HPDE6-E6E7 (cell line): ENCODE measurements at regions not wholly inside any gene's neighbourhood (a gene's known extent, or its start where the extent isn't known, plus 50 kb on each side); places are given as distances from the start of the nearest gene placed in this dataset.
A peak's percentile ranks its signal among the peaks of the same experiment; 100 is the strongest.

Source experiments
- DNase-seq: peaks from one replicate; pipeline ENCODE4 v3.0.0; 2011; ENCODE audit warnings: missing footprints; ENCODE audit errors: extremely low spot score

DNA sequence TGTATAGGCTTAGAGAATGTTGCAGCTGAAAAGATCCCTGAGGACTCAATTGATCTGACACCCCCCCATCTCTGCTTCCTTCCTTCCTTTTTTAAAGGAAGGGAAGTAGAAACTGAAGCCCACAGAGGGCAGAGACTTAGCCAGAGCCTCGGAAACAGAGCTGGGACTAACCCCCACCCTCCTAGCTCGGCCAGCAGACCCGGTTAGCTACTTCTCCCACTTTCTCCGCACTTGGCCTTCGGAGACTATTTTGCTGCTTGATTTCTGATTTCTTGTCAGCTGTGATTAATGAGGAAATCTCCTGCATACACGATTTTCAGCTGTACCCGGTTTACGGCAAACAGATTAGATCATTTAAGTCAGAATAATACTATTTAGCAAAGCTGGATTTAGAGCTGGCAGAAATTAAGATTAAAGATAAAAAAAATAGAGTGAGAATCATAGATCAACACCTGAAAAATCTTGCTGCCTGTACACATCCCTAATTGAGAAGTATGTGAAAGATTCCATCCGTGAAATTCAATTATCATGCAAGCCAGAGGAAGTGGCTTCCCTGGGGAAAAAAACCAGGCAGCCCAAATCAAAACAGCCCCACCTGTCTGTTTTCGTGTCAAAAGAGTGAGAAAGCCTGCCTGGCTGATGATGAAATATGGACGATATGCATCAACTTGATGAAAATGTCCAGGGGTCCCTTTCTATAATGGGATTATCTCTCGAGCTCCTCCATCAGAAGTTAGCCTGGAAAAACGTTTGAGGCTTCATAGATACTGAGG, 159.5 kb upstream of the SHB start:
- DNase-seq = no peak

DNA sequence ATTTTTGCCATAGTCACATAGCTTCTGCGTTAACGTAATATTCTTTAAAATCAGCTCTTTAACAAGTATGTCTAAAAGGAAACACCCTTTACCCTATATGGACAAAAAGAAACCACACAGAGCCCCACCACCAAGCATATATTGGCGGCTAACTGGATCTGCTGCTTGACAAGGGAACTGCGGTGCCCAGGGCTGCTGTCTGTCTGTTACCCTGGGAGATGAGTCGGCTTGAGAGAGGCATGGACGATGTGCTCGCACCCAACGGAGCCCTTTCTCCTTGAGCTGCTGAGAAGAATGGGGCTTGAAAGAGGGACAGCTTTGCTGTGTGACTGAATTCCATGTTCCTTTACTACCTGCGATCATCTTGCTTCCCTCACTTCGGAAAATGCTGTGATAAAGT, 158.6 kb upstream of the SHB start:
- no peak for DNase-seq

- peak; percentile 92 for DNase-seq
These were observed 158.1 kb upstream of the SHB start for GRCh38 chr9:38227061-38227540.

DNA sequence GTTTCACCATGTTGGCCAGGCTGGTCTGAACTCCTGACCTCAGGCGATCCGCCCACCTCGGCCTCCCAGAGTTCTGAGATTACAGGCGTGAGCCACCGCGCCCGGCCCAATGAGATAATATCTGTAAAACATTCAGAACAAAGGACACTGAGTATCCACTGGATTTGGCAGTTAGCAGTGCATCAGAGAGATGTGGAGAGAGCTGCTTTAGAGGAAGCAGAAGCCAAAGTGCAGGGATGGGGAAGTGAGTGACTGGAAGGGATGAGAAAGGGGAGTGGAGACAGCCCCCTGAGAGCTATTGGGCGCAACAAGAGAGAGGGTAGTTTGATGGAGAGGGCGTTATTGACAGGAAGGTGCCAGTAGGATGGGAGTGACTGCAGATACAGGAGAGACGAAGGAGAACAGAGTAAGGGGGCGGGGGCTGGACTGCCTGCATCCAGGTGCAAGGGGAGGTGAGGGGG, 157.5 kb upstream of the SHB start:
- DNase-seq = no peak

DNA sequence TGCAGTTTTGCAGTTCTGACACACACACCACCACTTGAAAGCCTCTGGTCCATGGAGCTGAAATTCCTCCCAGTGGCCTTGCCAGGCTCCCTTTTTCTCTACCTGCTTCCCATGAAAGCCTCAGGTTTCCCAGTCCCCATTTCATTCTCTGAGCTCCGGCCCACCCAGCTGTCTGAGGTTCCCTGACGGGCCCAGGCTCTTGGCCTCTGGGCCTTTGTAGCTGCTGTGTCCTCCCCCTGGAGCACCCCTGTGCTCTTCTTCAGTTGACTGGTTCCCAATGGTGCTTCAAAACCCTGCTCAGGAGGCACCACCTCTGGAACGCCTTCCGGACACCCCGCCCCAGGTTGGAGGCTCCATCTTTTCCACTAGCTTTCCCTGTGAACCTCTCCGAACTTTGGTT, 155.9 kb upstream of the SHB start:
- no peak for DNase-seq

DNA sequence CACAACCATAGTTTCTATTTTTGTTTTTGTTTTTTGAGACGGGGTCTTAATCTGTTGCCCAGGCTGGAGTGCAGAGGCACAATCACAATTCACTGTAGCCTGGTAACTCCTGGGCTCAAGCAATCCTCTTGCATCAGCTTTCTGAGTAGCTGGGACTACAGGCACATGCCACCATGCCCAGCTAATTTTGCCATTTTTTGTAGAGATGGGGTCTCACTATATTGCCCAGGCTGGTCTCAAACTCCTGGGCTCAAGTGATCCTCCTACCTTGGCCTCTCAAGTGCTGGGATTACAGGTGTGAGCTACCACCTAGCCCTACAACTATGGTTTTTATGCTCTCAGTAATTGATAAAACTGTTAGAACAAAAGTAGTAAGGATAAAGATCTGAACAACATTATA, 147.5 kb upstream of the SHB start:
- no peak for DNase-seq

DNA sequence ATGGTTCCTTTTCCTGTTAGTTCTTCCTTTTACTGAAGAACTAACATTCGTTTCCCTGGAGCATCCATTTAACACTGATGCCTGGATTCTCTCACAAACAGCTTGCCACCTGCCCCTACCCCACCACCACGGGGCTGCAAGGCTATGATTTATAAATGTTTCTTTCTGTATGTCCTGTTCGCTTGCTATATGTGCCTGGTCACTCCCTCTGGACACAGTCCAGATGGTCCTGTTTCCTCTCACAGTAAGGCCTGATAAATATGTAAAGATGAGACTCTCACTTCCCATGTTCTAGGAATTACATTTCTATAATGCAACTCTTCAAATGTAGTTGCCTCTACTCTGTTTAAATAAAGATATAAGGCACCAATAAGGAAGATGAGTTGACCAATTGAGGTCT, 146.4 kb upstream of the SHB start:
- DNase-seq = no peak

DNA sequence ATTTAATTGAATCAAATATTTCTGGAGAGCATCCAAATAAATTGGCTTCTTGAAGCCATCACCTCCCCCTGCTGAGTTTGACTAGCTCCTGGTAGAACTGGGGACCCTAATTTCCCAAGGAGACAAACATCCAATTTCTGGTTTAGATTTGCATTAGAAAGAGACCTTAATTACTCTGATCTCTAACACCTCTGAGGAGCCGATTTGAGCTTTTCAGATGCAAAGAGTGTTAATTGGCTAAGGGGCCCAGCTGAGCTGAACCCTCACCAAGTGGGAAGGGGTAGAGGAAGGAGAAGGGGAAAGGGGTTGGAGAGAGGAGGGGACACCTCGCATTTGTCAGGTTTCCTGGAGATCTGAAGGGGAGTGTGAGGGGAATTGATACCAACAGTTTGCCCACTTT, 145.4 kb upstream of the SHB start:
- DNase-seq = no peak

DNA sequence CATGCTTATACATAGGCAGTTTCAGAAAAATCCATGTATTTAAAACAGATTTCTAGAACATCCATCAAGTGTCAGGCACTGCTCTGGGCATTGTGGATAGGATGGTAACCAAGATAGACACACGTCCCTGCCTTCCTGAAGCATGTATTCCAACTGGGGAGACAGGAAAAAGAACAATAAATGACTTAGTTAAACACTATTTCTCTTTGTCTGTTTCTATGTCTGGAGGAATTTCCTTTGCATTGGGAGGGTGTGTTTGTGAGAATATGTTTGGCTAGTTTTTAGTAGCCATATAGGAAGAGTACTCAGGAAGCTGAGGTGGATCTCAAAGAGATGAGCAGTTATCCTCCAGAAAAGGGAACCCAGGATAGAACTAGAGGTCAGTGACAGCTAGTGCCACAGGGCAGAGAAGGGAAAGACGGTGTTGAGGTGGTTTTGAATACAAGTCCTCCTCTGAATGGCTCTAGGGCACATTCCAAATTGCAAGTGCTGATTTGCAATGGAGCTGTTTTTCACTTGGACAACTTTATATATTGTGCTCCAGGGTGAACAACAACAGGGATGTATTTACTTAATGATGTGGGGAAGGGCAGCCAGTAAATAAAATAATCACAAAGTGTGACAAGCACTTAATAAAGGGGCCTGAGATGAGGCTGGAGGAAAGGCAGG, 144.7 kb upstream of the SHB start:
- DNase-seq = no peak

DNA sequence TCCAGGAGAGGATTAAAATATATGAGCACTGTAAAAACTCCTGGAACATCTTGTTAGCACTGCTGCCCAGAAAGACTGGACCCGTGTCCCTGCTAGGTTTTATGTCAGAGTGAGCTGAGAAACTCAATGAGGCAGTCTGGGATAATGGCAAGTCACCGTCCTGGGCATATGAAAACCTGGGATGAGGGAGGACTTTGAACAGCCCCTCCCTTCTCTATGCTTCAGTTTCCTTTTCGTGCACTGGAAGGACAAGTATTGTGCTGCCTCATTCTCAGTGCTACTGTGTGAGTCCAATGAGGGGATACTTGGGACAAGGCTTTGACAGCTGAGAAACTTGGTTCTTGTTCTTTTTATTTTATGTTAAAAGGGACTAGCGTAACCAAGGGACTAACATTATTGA, 143.0 kb upstream of the SHB start:
- DNase-seq = no peak

DNA sequence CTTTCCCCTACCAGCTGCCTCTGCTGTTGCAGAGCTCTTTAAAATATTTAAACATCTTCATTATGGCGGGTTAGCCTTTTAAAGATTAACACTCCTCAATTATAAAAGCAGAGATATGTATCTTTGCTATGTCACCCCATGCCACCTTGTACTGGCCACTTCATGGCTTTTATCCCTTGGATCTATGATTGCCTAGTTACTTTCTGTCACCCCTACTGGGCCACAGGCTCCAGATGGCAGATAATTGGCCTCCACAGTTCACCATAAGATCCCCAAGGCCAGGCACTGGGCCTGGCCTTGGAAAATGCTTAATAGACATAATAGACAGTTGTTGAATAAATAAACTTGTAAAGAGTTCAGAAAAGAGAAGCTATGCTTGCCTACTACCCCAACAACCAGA, 142.0 kb upstream of the SHB start:
- no peak for DNase-seq

DNA sequence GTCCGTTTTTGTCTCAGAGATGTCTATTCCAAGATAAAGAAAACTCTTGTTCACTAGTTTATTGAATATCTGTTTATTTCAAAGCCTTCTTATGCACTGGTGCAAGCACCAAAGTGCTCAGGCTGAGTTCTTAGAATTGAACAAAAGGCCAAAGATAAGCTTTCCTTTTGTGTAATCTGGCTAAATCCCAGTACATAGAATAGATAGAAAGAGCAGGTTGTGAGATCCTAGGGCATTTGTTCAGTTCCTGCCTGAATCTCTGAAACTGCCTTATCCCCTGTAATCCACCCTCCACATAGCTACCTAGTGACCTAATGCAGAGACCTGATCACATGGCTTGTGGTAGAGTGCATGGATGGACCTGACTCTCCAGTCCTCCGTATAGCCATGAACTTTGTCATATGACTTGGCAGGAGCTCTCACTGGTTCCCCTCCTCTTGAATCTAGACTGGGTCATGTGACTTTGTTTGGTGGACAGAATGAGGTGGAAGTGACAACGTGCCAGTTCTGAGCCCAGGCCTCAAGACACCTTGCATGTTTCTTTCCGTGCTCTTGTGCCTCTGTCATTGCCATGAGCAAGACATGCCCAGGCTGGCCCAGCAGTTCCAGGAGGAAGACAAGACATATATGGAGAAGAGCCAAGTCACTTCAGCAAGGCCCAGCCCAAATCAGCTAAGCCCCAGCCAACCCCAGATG, 139.3 kb upstream of the SHB start:
- peak; percentile 54 for DNase-seq

DNA sequence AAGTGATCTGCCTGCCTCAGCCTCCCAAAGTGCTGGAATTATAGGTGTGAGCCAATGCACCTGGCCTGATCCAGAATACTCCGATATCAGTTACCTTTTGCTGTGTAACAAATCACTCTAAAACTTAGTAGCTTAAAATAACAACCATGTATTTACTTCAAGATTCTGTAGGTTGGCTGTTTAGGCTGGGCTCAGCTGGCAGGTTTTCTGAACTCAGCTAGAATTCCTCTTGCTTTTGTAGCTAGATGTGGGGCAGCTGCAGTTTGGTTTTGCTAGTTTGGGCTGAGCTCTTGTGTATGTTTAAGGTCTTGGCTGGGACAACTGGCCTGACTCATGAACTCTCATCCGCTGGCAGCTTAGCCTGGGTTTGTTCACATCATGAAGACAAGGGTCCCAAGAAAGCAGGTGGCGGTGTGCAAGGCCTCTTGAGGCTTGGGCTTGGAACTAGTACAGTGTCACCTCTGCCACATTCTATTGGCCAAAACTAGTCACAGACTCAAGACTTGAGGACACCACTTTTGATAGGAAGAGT, 138.3 kb upstream of the SHB start:
- DNase-seq = no peak

DNA sequence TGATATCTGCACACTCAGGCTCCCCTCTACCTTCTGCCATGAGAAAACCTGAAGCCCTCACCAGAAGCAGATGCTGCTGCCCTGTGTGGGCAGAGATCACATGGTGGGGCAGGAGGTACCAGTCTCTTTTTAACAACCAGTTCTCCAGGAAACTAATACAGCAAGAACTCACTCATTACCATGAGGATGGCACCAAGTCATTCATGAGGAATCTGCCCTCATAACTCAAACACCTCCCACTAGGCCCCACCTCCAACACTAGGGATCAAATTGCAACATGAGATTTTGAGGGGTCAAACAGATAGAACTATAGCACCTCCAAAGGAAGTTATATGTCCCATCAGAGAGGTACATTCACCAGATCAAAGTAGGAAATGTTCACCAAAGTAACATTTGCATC, 136.3 kb upstream of the SHB start:
- no peak for DNase-seq

DNA sequence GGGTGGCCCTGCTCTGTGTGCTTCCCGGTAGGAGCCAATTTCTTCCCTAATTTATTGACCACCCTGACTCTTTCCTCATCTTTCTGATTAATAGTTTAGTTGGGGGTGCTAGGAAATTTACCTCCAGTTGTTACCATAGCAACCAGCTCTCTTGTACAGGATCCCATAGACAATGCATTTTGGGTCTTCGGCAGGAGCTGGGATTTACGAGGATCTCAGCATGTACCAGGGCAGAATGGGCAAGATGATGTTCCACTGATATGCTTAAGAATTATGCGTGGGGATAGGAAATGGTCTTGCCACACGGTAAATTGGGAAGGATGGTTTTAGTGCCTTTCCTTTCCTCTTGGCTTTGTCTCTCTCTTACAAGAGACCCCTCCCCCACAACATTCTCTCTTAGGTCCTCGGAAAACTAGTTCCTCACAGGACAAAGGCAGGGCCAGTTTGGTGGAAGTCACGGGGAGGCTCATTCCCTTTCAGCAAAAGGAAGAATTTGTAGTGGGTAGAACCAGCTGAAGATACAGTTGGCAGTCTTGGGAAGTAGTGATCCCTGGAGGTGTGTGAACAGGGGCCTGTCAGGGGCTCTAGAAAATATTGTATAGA, 133.4 kb upstream of the SHB start:
- no peak for DNase-seq

- DNase-seq = no peak
These were observed 132.8 kb upstream of the SHB start for GRCh38 chr9:38201844-38202243.

DNA sequence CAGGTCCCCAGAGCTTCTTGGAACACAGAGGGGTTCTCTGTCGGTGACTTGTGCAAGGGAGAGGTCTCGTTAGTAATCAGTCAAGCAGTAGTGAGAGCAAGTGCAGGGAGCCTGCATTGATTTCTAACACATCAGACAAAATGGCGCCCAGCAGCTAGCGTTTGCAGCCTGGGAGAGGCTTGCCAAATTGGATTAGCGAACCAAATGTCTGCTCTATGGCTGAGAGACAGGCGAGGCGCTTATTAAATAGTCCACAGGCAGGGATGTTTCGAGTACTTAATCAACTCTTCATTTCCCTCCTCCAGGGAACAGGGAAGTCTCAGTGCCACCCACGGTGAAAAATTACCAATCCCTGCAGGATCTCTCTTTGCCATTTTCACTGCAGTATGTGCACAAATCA, 131.4 kb upstream of the SHB start:
- DNase-seq = no peak

DNA sequence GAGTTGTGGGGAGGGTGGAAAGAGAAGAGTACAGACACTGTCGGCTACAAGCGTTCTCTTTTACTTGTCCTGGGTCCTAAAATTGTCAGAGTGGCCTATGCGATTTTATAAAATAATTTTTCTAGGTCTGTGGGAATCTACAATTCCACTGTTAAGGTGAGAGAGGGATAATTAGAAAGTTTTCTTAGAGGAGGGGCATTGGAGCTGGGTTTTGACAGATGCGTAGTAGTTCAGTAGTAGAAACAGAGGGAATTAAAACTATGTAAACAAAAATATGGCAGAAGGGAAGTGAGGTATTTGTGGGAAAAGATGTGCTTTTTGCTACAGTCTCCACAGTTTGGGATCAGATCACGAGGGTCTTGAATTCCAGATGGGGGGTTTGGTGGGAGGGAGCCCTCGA, 129.1 kb upstream of the SHB start:
- DNase-seq = no peak

- DNase-seq = no peak
These were observed 127.7 kb upstream of the SHB start for GRCh38 chr9:38196714-38197113.

- DNase-seq = no peak
These were observed 126.7 kb upstream of the SHB start for GRCh38 chr9:38195737-38196161.

GRCh38 chr9:38194870-38195269, 125.8 kb upstream of the SHB start:
- DNase-seq = no peak

DNA sequence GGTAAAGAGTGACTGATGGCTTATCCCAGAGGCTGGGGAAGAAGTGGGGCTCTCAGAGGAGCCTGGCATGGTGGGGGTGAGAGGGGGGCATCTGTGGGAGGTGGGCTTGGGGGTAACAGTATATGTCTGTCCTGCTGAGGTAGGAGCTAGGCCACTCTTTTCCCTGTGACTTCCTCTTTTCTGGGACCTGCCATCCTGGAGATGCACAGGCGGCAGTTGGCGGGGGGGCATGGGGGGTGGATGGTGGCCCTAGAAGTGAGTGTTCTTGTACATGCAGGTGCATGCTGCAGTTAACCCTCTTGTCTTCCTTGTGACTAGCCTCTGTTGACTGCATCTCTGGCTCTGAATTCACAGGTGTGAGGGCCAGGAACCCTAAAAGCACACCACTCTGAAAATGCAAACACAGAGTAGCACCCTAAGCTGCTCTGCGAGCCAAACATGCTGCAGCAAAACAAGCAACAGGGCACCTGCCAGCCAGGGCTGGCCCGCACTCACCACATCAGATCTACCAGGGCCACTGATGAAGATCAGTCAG, 123.8 kb upstream of the SHB start:
- no peak for DNase-seq
